ENCODE measurements at regions not wholly inside any gene's neighbourhood (a gene's known extent, or its start where the extent isn't known, plus 50 kb on each side); places are given as distances from the start of the nearest gene placed in this dataset.
"Not testable (repeated sequence)": the region's sequence is repeated elsewhere in the genome, so short reads cannot be mapped to it uniquely, and the experiment has no call there.

- intact Hi-C loops (cut with micrococcal nuclease; ENCODE audit: unreplicated experiment); H3K9me3 ChIP-seq (ENCODE audit: control insufficient read depth, insufficient read depth, low read depth, low read length); CTCF ChIA-PET; BruUV-seq (replicated peaks); H3K27me3 ChIP-seq (ENCODE audit: control insufficient read depth, insufficient read depth, low read length); POLR2A ChIA-PET; DNase-seq (ENCODE audit: low read depth, low spot score); in situ Hi-C loops (cut with HindIII; ENCODE audit: low pct_unique_long_range_greater_than_20kb, low sequenced_read_pairs); H3K4me1 ChIP-seq (ENCODE audit: control insufficient read depth, insufficient read depth, low read length); H3K4me3 ChIP-seq (ENCODE audit: low read depth in 2 of 2, low read length in 2 of 2); H3K27ac ChIP-seq (ENCODE audit: low read length); ATAC-seq; H3K36me3 ChIP-seq (ENCODE audit: control insufficient read depth, insufficient read depth, low read length): not testable (repeated sequence)
These were observed 104.1 kb downstream of the THSD1 start for GRCh38 chr13:52301810-52302400.

- H3K4me1 ChIP-seq (ENCODE audit: control insufficient read depth, insufficient read depth, low read length); in situ Hi-C loops (cut with HindIII; ENCODE audit: low pct_unique_long_range_greater_than_20kb, low sequenced_read_pairs); H3K27ac ChIP-seq (ENCODE audit: low read length); CTCF ChIA-PET; ATAC-seq; POLR2A ChIA-PET; H3K4me3 ChIP-seq (ENCODE audit: low read depth in 2 of 2, low read length in 2 of 2); DNase-seq (ENCODE audit: low read depth, low spot score); intact Hi-C loops (cut with micrococcal nuclease; ENCODE audit: unreplicated experiment); BruUV-seq (replicated peaks); H3K36me3 ChIP-seq (ENCODE audit: control insufficient read depth, insufficient read depth, low read length); H3K27me3 ChIP-seq (ENCODE audit: control insufficient read depth, insufficient read depth, low read length); H3K9me3 ChIP-seq (ENCODE audit: control insufficient read depth, insufficient read depth, low read depth, low read length): not testable (repeated sequence)
These were observed 107.8 kb downstream of the THSD1 start for GRCh38 chr13:52298079-52298661.

- POLR2A ChIA-PET; H3K27ac ChIP-seq (ENCODE audit: low read length); H3K4me3 ChIP-seq (ENCODE audit: low read depth in 2 of 2, low read length in 2 of 2); BruUV-seq (replicated peaks); DNase-seq (ENCODE audit: low read depth, low spot score); in situ Hi-C loops (cut with HindIII; ENCODE audit: low pct_unique_long_range_greater_than_20kb, low sequenced_read_pairs); CTCF ChIA-PET; H3K27me3 ChIP-seq (ENCODE audit: control insufficient read depth, insufficient read depth, low read length); H3K9me3 ChIP-seq (ENCODE audit: control insufficient read depth, insufficient read depth, low read depth, low read length); ATAC-seq; H3K4me1 ChIP-seq (ENCODE audit: control insufficient read depth, insufficient read depth, low read length); H3K36me3 ChIP-seq (ENCODE audit: control insufficient read depth, insufficient read depth, low read length); intact Hi-C loops (cut with micrococcal nuclease; ENCODE audit: unreplicated experiment): not testable (repeated sequence)
These were observed 117.1 kb downstream of the THSD1 start for GRCh38 chr13:52288891-52289290.

GRCh38 chr13:52281387-52281786 is 122.0 kb upstream of the NEK3 start:
- H3K9me3 ChIP-seq (ENCODE audit: control insufficient read depth, insufficient read depth, low read depth, low read length); H3K27ac ChIP-seq (ENCODE audit: low read length); H3K4me1 ChIP-seq (ENCODE audit: control insufficient read depth, insufficient read depth, low read length); intact Hi-C loops (cut with micrococcal nuclease; ENCODE audit: unreplicated experiment); H3K27me3 ChIP-seq (ENCODE audit: control insufficient read depth, insufficient read depth, low read length); POLR2A ChIA-PET; BruUV-seq (replicated peaks); DNase-seq (ENCODE audit: low read depth, low spot score); CTCF ChIA-PET; in situ Hi-C loops (cut with HindIII; ENCODE audit: low pct_unique_long_range_greater_than_20kb, low sequenced_read_pairs); H3K4me3 ChIP-seq (ENCODE audit: low read depth in 2 of 2, low read length in 2 of 2); H3K36me3 ChIP-seq (ENCODE audit: control insufficient read depth, insufficient read depth, low read length); ATAC-seq: not testable (repeated sequence)

- H3K27me3 ChIP-seq (ENCODE audit: control insufficient read depth, insufficient read depth, low read length); H3K27ac ChIP-seq (ENCODE audit: low read length); intact Hi-C loops (cut with micrococcal nuclease; ENCODE audit: unreplicated experiment); H3K4me1 ChIP-seq (ENCODE audit: control insufficient read depth, insufficient read depth, low read length); BruUV-seq (replicated peaks); ATAC-seq; H3K36me3 ChIP-seq (ENCODE audit: control insufficient read depth, insufficient read depth, low read length); CTCF ChIA-PET; H3K9me3 ChIP-seq (ENCODE audit: control insufficient read depth, insufficient read depth, low read depth, low read length); H3K4me3 ChIP-seq (ENCODE audit: low read depth in 2 of 2, low read length in 2 of 2); in situ Hi-C loops (cut with HindIII; ENCODE audit: low pct_unique_long_range_greater_than_20kb, low sequenced_read_pairs); DNase-seq (ENCODE audit: low read depth, low spot score); POLR2A ChIA-PET: not testable (repeated sequence)
These were observed 120.0 kb upstream of the NEK3 start for GRCh38 chr13:52279408-52279807.

GRCh38 chr13:52254299-52254698 is 94.9 kb upstream of the NEK3 start:
- in situ Hi-C loops (cut with HindIII; ENCODE audit: low pct_unique_long_range_greater_than_20kb, low sequenced_read_pairs); H3K4me1 ChIP-seq (ENCODE audit: control insufficient read depth, insufficient read depth, low read length); intact Hi-C loops (cut with micrococcal nuclease; ENCODE audit: unreplicated experiment); CTCF ChIA-PET; DNase-seq (ENCODE audit: low read depth, low spot score); H3K9me3 ChIP-seq (ENCODE audit: control insufficient read depth, insufficient read depth, low read depth, low read length); H3K27ac ChIP-seq (ENCODE audit: low read length); H3K4me3 ChIP-seq (ENCODE audit: low read depth in 2 of 2, low read length in 2 of 2); H3K27me3 ChIP-seq (ENCODE audit: control insufficient read depth, insufficient read depth, low read length); POLR2A ChIA-PET; H3K36me3 ChIP-seq (ENCODE audit: control insufficient read depth, insufficient read depth, low read length); ATAC-seq; BruUV-seq (replicated peaks): not testable (repeated sequence)

- POLR2A ChIA-PET; ATAC-seq; intact Hi-C loops (cut with micrococcal nuclease; ENCODE audit: unreplicated experiment); CTCF ChIA-PET; in situ Hi-C loops (cut with HindIII; ENCODE audit: low pct_unique_long_range_greater_than_20kb, low sequenced_read_pairs); H3K9me3 ChIP-seq (ENCODE audit: control insufficient read depth, insufficient read depth, low read depth, low read length); H3K36me3 ChIP-seq (ENCODE audit: control insufficient read depth, insufficient read depth, low read length); H3K4me3 ChIP-seq (ENCODE audit: low read depth in 2 of 2, low read length in 2 of 2); DNase-seq (ENCODE audit: low read depth, low spot score); H3K4me1 ChIP-seq (ENCODE audit: control insufficient read depth, insufficient read depth, low read length); BruUV-seq (replicated peaks); H3K27ac ChIP-seq (ENCODE audit: low read length); H3K27me3 ChIP-seq (ENCODE audit: control insufficient read depth, insufficient read depth, low read length): not testable (repeated sequence)
These were observed 81.4 kb upstream of the NEK3 start for GRCh38 chr13:52240752-52241151.
